AG10803 (cell line): ENCODE measurements at regions not wholly inside any gene's neighbourhood (a gene's known extent, or its start where the extent isn't known, plus 50 kb on each side); places are given as distances from the start of the nearest gene placed in this dataset.
A peak's percentile ranks its signal among the peaks of the same experiment; 100 is the strongest.

Experiments used
- DNase-seq: peaks from one replicate; pipeline ENCODE4 v3.0.0; 2010; ENCODE audit warnings: low read depth
- H3K4me3 ChIP-seq: 2 replicates; pipeline ENCODE4 v1.5.1; 2011; ENCODE audit warnings: mild to moderate bottlenecking, low read length, control low read depth
- CTCF ChIP-seq: conservative IDR thresholded peaks from 2 replicates; pipeline ENCODE4 v1.5.1; 2011; ENCODE audit warnings: mild to moderate bottlenecking, low read length, control low read depth, inconsistent platforms

GRCh38 chr6:135575629-135576028, 78.1 kb upstream of the AHI1 start:
- no peak overlapping the region for H3K4me3 ChIP-seq
- DNase-seq, result no peak
- TF ChIP-seq CTCF, result no peak

- no peak for TF ChIP-seq CTCF
- DNase-seq, result peak; percentile 78
- H3K4me3 ChIP-seq, result no peak overlapping the region
Observed at GRCh38 chr6:135576055-135576454, 78.5 kb upstream of the AHI1 start.

GRCh38 chr6:135577059-135577538, 79.6 kb upstream of the AHI1 start:
- H3K4me3 ChIP-seq, result no peak overlapping the region
- TF ChIP-seq CTCF, result no peak
- no peak for DNase-seq

GRCh38 chr6:135578976-135579375, 81.4 kb upstream of the AHI1 start:
- no peak for DNase-seq
- no peak for TF ChIP-seq CTCF
- no peak overlapping the region for H3K4me3 ChIP-seq

GRCh38 chr6:135581211-135581610, 83.7 kb upstream of the AHI1 start:
- no peak for DNase-seq
- no peak overlapping the region for H3K4me3 ChIP-seq
- no peak for TF ChIP-seq CTCF

- no peak for TF ChIP-seq CTCF
- no peak overlapping the region for H3K4me3 ChIP-seq
Observed at GRCh38 chr6:135583256-135583761, 85.8 kb upstream of the AHI1 start.

GRCh38 chr6:135586388-135586787, 88.8 kb upstream of the AHI1 start:
- DNase-seq, result no peak
- H3K4me3 ChIP-seq, result no peak overlapping the region
- no peak for TF ChIP-seq CTCF

More at GRCh38 chr6:135583256-135583761, 85.8 kb upstream of the AHI1 start:
- peak; percentile 22 for DNase-seq
